Epithelial cell of esophagus (primary cell): ENCODE measurements at regions not wholly inside any gene's neighbourhood (a gene's known extent, or its start where the extent isn't known, plus 50 kb on each side); places are given as distances from the start of the nearest gene placed in this dataset.
"Not testable (repeated sequence)": the region's sequence is repeated elsewhere in the genome, so short reads cannot be mapped to it uniquely, and the experiment has no call there.

ENCODE experiments used
- DNase-seq: peaks from one replicate; pipeline ENCODE4 v3.0.0; 2010; ENCODE audit warnings: low read depth
- H3K4me3 ChIP-seq: 2 replicates; pipeline ENCODE4 v1.5.1; 2011; ENCODE audit warnings: mild to moderate bottlenecking, low read length, control low read depth
- TF ChIP-seq, protein P1 (sequence below): IDR thresholded peaks from 2 replicates; pipeline ENCODE4 v1.5.1; 2011; ENCODE audit warnings: low read depth, mild to moderate bottlenecking, low read length, control low read depth, inconsistent platforms; ENCODE audit not compliant: insufficient read depth; ENCODE audit errors: missing control alignments

DNA sequence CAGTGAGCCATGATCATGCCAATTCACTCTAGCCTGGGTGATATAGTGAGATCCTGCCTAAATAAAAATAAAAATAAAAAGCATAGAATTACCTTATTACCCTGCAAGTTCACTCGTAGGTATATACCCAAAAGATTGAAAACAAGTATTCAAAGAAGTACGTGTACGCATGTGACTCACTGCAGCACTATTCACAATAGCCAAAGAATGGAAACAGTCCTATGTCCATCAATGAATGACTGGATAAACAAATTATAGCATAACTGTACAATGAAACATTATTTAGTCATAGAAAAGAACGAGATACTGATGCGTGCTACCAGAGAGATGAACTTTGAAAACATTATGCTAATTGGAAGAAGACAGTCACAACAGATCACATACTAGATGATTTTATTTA lies 204.6 kb upstream of the DIAPH2 start:
- H3K4me3 ChIP-seq, result no peak overlapping the region
- TF ChIP-seq, protein P1, sequence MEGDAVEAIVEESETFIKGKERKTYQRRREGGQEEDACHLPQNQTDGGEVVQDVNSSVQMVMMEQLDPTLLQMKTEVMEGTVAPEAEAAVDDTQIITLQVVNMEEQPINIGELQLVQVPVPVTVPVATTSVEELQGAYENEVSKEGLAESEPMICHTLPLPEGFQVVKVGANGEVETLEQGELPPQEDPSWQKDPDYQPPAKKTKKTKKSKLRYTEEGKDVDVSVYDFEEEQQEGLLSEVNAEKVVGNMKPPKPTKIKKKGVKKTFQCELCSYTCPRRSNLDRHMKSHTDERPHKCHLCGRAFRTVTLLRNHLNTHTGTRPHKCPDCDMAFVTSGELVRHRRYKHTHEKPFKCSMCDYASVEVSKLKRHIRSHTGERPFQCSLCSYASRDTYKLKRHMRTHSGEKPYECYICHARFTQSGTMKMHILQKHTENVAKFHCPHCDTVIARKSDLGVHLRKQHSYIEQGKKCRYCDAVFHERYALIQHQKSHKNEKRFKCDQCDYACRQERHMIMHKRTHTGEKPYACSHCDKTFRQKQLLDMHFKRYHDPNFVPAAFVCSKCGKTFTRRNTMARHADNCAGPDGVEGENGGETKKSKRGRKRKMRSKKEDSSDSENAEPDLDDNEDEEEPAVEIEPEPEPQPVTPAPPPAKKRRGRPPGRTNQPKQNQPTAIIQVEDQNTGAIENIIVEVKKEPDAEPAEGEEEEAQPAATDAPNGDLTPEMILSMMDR, result no peak
- peak; percentile 33 for DNase-seq

DNA sequence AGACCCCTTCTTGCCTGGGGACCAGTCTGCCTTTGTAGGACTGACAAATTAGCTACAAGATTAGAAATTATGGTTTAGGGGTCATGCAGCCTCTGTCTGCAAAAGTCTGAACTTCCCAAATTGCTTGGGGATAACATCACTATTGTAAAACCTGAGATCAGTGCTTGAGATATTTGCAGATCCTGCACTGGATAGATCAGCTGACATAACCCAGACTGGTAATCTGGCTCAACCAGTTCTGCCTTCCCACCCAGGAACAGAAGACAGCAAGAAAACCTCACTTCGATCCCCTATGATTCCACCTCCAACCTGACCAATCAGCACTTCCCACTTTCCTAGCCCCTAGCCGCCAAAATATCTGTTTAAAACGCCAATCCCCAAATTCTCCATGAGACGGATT lies 202.8 kb upstream of the DIAPH2 start:
- TF ChIP-seq, protein P1, result no peak
- H3K4me3 ChIP-seq, result no peak overlapping the region

DNA sequence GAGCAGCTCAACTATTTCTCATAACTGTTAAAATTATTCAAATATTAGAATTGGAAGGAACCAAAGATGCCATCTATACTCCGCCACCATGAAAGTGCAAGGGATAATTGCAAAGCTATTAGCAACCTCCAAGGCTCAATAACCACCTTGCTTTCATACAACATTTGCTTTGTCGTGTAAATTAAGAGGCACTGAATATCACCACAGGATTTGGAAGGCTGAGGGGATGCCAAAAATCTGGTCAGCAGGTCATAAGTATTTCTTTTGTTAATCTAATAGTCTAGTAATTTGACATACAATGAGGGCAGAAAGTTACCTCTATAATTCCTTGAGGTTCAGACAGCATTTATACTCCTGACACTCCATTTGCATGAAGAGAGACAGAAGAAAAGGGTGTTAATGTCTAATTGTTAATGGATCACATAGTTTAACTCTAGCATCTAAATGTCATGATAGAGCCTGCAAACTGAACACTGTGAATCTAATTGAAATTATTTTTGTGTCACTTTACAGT lies 200.9 kb upstream of the DIAPH2 start:
- H3K4me3 ChIP-seq, result no peak overlapping the region
- TF ChIP-seq, protein P1, result no peak
- DNase-seq, result no peak

More for the DNA sequence above, 202.8 kb upstream of the DIAPH2 start:
- no peak for DNase-seq

DNA sequence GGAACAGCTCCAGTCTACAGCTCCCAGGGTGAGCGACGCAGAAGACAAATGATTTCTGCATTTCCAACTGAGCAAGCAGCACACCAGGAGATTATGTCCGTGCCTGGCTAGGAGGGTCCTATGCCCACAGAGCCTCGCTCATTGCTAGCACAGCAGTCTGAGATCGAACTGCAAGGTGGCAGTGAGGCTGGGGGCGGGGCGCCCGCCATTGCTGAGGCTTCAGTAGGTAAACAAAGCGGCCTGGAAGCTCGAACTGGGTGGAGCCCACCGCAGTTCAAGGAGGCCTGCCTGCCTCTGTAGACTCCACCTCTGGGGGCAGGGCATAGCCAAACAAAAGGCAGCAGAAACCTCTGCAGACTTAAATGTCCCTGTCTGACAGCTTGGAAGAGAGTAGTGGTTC lies 198.0 kb upstream of the DIAPH2 start:
- not testable (repeated sequence) for H3K4me3 ChIP-seq, DNase-seq

DNA sequence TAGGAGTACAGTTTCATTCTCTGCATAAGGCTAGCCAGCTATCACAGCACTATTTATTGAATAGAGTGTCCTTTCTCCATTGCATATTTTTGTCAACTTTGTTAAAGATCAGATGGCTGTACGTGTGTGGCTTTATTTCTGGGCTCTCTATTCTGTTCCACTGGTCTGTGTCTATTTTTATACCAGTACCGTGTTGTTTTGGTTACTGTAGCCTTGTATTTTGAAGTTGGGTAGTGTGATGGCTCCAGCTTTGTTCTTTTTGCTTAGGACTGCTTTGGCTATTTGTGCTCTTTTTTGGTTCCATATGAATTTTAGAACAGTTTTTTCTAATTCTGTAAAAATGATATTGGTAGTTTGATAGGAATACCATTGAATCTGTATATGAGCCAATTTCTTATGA lies 182.1 kb upstream of the DIAPH2 start:
- no peak for DNase-seq
- no peak overlapping the region for H3K4me3 ChIP-seq
- TF ChIP-seq, protein P1, result no peak

DNA sequence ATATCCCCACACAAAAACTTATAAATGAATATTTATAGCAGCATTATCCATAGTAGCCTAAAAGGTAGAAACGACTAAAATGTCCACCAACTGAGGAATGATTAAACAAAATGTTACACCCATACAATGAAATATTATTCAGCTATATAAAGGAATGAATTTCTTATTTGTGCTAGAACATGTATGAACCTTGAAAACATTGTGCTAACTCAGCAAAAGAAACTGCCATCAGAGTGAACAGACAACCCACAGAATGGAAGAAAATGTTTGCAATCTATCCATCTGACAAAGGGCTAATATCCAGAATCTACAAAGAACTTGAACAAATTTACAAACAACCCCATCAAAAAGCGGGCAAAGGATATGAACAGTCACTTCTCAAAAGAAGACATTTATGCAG lies 155.3 kb upstream of the DIAPH2 start:
- not testable (repeated sequence) for DNase-seq, H3K4me3 ChIP-seq

DNA sequence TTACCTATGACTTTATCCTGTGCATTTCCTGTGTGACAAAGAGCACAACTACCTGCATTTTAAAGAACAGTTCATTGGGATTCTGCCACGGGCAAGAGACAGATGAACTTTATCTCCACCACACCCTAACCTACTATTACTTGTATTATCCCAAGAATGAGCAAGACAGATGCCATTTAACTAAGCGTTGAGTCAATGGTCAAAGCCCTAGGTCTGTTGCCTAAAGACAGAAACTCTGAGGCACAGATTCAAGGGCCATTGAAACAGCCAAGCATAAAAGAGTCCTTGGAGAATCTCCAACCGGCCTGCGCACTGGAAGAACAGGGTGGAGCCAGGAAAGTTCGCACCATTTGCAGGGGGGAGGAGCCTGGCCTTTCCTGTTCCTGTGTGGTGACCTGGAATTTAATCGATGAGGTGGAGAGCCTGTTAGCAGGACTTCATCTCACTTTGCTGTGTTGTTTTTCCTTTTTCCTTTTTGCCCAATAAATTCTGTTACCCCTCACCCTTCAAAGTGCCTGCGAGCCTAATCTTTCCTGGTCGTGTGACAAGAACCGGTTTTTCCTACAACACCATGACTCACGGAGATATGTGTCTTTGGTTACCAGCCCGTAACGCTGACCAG lies 146.4 kb upstream of the DIAPH2 start:
- TF ChIP-seq, protein P1, result no peak
- no peak overlapping the region for H3K4me3 ChIP-seq
- DNase-seq, result peak; percentile 0

DNA sequence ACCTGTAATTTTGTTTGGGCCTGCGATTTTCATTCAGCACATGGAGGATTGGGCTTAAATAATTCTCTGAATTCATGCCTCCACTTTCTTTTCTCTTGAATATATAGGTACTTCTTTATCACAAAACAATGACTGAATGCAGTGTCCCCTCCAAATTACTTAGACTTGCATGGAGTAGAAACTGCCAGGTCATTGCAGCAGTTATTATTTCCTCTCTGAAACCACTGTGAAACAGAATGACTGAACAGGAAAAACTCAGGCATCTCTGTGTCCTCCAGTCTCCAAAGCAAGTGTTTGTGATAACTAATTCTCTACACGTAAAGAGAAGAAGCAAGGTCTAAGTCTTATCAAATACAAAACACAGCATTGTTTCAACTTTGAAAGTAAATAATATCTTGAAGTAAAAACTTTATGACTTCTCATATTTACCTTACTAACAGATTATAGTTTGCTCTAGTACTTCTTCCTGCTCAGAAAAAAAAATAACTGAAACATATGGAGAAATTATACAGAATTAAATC lies 144.5 kb upstream of the DIAPH2 start:
- H3K4me3 ChIP-seq, result no peak overlapping the region
- TF ChIP-seq, protein P1, result no peak
- no peak for DNase-seq

DNA sequence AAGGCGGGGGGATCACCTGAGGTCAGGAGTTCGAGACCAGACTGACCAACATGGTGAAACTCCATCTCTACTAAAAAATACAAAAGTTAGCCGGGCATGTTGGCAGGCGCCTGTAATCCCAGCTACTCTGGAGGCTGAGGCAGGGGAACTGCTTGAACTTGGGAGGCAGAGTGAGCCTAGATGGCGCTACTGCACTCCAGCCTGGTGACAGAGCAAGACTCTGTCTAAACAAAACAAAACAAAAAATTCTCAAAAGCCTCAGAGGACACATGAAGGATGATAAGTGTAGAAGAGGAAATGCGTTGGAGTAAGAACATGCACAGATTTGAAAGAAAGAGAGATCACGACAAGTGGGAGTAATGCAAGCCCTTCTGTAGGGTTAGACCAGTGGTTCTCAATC lies 138.4 kb upstream of the DIAPH2 start:
- not testable (repeated sequence) for H3K4me3 ChIP-seq, DNase-seq
